ENCODE measurements at regions not wholly inside any gene's neighbourhood (a gene's known extent, or its start where the extent isn't known, plus 50 kb on each side); places are given as distances from the start of the nearest gene placed in this dataset.

GRCh38 chr5:33174383-33174782, 266.4 kb upstream of the TARS1 start:
- no peaks in the 10 kb centered on the region for H4K20me1 ChIP-seq (replicated peaks; ENCODE audit: insufficient read depth)

More at GRCh38 chr5:33174383-33174782, 266.4 kb upstream of the TARS1 start:
- Histone ChIP-seq H3K4me1 (ENCODE audit: insufficient read depth) (no peaks in the 10 kb centered on the region), H3K9me2 (ENCODE audit: insufficient read depth) (0 out of 2 replicates have a peak, but pooled peaks cover 3% of the 10 kb centered on the region), H3F3A (replicated peaks; ENCODE audit: low read depth) (no peaks in the 10 kb centered on the region), H3K4me3 (no peak overlapping the region), H3K79me2 (replicated peaks; ENCODE audit: insufficient read depth) (no peaks in the 10 kb centered on the region), H3K27me3 (ENCODE audit: insufficient read depth) (no peaks in the 10 kb centered on the region), H3K36me3 (ENCODE audit: insufficient read depth) (peaks cover 7% of the 10 kb centered on the region; the same call in 1 of the 2 replicates), H2AFZ (no peak overlapping the region), H3K27ac (ENCODE audit: low read depth) (no peak overlapping the region), H3K4me2 (no peak overlapping the region)
- TF ChIP-seq POLR2AphosphoS5 (IDR thresholded peaks at IDR 0.05; ENCODE audit: low read depth) (no peak), CREB1 (CRISPR knock-in tag; IDR thresholded peaks at IDR 0.05; ENCODE audit: low read depth) (no peak), NANOG (IDR thresholded peaks at IDR 0.05; ENCODE audit: borderline replicate concordance) (no peak), STAT1 (IDR thresholded peaks at IDR 0.05; ENCODE audit: unreplicated experiment) (no peak), EZH2phosphoT487 (IDR thresholded peaks at IDR 0.05; ENCODE audit: unreplicated experiment) (no peak), ZNF114 (CRISPR knock-in tag; IDR thresholded peaks at IDR 0.05) (no peak), ZNF331 (CRISPR knock-in tag; IDR thresholded peaks at IDR 0.05; ENCODE audit: low read depth) (no peak), JUNB (IDR thresholded peaks at IDR 0.05; ENCODE audit: unreplicated experiment) (no peak), EZH2 (IDR thresholded peaks at IDR 0.05; ENCODE audit: low read depth, unreplicated experiment) (no peak)
- TF ChIP-seq, protein P1, sequence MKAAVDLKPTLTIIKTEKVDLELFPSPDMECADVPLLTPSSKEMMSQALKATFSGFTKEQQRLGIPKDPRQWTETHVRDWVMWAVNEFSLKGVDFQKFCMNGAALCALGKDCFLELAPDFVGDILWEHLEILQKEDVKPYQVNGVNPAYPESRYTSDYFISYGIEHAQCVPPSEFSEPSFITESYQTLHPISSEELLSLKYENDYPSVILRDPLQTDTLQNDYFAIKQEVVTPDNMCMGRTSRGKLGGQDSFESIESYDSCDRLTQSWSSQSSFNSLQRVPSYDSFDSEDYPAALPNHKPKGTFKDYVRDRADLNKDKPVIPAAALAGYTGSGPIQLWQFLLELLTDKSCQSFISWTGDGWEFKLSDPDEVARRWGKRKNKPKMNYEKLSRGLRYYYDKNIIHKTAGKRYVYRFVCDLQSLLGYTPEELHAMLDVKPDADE (IDR thresholded peaks at IDR 0.05): no peak
- TF ChIP-seq, protein P2, sequence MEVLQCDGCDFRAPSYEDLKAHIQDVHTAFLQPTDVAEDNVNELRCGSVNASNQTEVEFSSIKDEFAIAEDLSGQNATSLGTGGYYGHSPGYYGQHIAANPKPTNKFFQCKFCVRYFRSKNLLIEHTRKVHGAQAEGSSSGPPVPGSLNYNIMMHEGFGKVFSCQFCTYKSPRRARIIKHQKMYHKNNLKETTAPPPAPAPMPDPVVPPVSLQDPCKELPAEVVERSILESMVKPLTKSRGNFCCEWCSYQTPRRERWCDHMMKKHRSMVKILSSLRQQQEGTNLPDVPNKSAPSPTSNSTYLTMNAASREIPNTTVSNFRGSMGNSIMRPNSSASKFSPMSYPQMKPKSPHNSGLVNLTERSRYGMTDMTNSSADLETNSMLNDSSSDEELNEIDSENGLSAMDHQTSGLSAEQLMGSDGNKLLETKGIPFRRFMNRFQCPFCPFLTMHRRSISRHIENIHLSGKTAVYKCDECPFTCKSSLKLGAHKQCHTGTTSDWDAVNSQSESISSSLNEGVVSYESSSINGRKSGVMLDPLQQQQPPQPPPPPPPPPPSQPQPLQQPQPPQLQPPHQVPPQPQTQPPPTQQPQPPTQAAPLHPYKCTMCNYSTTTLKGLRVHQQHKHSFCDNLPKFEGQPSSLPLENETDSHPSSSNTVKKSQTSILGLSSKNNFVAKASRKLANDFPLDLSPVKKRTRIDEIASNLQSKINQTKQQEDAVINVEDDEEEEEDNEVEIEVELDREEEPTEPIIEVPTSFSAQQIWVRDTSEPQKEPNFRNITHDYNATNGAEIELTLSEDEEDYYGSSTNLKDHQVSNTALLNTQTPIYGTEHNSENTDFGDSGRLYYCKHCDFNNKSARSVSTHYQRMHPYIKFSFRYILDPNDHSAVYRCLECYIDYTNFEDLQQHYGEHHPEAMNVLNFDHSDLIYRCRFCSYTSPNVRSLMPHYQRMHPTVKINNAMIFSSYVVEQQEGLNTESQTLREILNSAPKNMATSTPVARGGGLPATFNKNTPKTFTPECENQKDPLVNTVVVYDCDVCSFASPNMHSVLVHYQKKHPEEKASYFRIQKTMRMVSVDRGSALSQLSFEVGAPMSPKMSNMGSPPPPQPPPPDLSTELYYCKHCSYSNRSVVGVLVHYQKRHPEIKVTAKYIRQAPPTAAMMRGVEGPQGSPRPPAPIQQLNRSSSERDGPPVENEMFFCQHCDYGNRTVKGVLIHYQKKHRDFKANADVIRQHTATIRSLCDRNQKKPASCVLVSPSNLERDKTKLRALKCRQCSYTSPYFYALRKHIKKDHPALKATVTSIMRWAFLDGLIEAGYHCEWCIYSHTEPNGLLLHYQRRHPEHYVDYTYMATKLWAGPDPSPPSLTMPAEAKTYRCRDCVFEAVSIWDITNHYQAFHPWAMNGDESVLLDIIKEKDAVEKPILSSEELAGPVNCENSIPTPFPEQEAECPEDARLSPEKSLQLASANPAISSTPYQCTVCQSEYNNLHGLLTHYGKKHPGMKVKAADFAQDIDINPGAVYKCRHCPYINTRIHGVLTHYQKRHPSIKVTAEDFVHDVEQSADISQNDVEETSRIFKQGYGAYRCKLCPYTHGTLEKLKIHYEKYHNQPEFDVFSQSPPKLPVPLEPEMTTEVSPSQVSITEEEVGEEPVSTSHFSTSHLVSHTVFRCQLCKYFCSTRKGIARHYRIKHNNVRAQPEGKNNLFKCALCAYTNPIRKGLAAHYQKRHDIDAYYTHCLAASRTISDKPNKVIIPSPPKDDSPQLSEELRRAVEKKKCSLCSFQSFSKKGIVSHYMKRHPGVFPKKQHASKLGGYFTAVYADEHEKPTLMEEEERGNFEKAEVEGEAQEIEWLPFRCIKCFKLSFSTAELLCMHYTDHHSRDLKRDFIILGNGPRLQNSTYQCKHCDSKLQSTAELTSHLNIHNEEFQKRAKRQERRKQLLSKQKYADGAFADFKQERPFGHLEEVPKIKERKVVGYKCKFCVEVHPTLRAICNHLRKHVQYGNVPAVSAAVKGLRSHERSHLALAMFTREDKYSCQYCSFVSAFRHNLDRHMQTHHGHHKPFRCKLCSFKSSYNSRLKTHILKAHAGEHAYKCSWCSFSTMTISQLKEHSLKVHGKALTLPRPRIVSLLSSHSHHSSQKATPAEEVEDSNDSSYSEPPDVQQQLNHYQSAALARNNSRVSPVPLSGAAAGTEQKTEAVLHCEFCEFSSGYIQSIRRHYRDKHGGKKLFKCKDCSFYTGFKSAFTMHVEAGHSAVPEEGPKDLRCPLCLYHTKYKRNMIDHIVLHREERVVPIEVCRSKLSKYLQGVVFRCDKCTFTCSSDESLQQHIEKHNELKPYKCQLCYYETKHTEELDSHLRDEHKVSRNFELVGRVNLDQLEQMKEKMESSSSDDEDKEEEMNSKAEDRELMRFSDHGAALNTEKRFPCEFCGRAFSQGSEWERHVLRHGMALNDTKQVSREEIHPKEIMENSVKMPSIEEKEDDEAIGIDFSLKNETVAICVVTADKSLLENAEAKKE (CRISPR knock-in tag; IDR thresholded peaks at IDR 0.05): no peak
- TF ChIP-seq, protein P3, sequence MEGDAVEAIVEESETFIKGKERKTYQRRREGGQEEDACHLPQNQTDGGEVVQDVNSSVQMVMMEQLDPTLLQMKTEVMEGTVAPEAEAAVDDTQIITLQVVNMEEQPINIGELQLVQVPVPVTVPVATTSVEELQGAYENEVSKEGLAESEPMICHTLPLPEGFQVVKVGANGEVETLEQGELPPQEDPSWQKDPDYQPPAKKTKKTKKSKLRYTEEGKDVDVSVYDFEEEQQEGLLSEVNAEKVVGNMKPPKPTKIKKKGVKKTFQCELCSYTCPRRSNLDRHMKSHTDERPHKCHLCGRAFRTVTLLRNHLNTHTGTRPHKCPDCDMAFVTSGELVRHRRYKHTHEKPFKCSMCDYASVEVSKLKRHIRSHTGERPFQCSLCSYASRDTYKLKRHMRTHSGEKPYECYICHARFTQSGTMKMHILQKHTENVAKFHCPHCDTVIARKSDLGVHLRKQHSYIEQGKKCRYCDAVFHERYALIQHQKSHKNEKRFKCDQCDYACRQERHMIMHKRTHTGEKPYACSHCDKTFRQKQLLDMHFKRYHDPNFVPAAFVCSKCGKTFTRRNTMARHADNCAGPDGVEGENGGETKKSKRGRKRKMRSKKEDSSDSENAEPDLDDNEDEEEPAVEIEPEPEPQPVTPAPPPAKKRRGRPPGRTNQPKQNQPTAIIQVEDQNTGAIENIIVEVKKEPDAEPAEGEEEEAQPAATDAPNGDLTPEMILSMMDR (conservative IDR thresholded peaks at IDR 0.05; ENCODE audit: low read depth in 2 of 2): no peak
- TF ChIP-seq, protein P4, sequence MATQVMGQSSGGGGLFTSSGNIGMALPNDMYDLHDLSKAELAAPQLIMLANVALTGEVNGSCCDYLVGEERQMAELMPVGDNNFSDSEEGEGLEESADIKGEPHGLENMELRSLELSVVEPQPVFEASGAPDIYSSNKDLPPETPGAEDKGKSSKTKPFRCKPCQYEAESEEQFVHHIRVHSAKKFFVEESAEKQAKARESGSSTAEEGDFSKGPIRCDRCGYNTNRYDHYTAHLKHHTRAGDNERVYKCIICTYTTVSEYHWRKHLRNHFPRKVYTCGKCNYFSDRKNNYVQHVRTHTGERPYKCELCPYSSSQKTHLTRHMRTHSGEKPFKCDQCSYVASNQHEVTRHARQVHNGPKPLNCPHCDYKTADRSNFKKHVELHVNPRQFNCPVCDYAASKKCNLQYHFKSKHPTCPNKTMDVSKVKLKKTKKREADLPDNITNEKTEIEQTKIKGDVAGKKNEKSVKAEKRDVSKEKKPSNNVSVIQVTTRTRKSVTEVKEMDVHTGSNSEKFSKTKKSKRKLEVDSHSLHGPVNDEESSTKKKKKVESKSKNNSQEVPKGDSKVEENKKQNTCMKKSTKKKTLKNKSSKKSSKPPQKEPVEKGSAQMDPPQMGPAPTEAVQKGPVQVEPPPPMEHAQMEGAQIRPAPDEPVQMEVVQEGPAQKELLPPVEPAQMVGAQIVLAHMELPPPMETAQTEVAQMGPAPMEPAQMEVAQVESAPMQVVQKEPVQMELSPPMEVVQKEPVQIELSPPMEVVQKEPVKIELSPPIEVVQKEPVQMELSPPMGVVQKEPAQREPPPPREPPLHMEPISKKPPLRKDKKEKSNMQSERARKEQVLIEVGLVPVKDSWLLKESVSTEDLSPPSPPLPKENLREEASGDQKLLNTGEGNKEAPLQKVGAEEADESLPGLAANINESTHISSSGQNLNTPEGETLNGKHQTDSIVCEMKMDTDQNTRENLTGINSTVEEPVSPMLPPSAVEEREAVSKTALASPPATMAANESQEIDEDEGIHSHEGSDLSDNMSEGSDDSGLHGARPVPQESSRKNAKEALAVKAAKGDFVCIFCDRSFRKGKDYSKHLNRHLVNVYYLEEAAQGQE (IDR thresholded peaks at IDR 0.05; ENCODE audit: unreplicated experiment): no peak
- peaks cover 9% of the 10 kb centered on the region; the same call in 2 of the 3 replicates for H3K36me3 Mint-ChIP-seq (ENCODE audit: low read depth)
- no peak overlapping the region for H3K27ac Mint-ChIP-seq
- ATAC-seq (no peak), DNase-seq (ENCODE audit: low spot score) (no peak)
- no peaks in the 10 kb centered on the region for H3K4me1 Mint-ChIP-seq
- H3K27me3 Mint-ChIP-seq (ENCODE audit: insufficient read depth, low read depth, poor library complexity): peaks cover 3% of the 10 kb centered on the region
- H3K4me3 Mint-ChIP-seq: no peak overlapping the region
- peaks cover 19% of the 10 kb centered on the region for H3K9me3 Mint-ChIP-seq

Data from GM23338 (cell line).